H1 (cell line): ENCODE measurements at regions not wholly inside any gene's neighbourhood (a gene's known extent, or its start where the extent isn't known, plus 50 kb on each side); places are given as distances from the start of the nearest gene placed in this dataset.
A peak's percentile ranks its signal among the peaks of the same experiment; 100 is the strongest.

ENCODE experiments used
- CTCF ChIA-PET: fragments of 300-600 bp; sonication (Branson Sonifier 250); formaldehyde crosslinking; loops from one replicate; lab custom pipeline; 2021; ENCODE audit not compliant: partially characterized antibody; lab: Charles Lee
- POLR2A ChIA-PET: fragments of 300-600 bp; sonication (Branson Sonifier 250); formaldehyde crosslinking; loops from one replicate; lab custom pipeline; 2021; ENCODE audit warnings: inconsistent platforms; ENCODE audit not compliant: partially characterized antibody; lab: Charles Lee
- DNase-seq, 2 experiments: peaks; one replicate each; pipeline versions ENCODE4 v3.0.0 to v3.0.0-alpha.2; 2010 to 2022; ENCODE audit warnings: low spot score in 2 of 2, low read depth in 1 of 2, mixed read lengths in 1 of 2
- FAIRE-seq: peaks from 2 replicates; lab custom pipeline; 2011; peaks lifted over from hg19 to GRCh38; lab: Jason Lieb, UNC
- H2AFZ ChIP-seq: 2 replicates; pipeline ENCODE4 v1.8.1; 2012; ENCODE audit warnings: low read length, inconsistent platforms
- H2AK5ac ChIP-seq: 2 replicates; pipeline ENCODE4 v1.6.1; 2013; ENCODE audit warnings: low read depth, low read length
- H2BK120ac ChIP-seq: replicated peaks from 2 replicates; pipeline ENCODE3; 2013; ENCODE audit warnings: low read depth, low read length, inconsistent platforms
- H2BK12ac ChIP-seq: 2 replicates; pipeline ENCODE4 v1.6.1; 2013; ENCODE audit warnings: low read depth, low read length
- H2BK15ac ChIP-seq: 2 replicates; pipeline ENCODE4 v1.6.1; 2013; ENCODE audit warnings: low read length
- H2BK20ac ChIP-seq: 2 replicates; pipeline ENCODE4 v1.6.1; 2013; ENCODE audit warnings: low read length
- H2BK5ac ChIP-seq: 2 replicates; pipeline ENCODE4 v1.6.1; 2013; ENCODE audit warnings: low read depth, low read length
- H3K14ac ChIP-seq: 2 replicates; pipeline ENCODE4 v1.6.1; 2013; ENCODE audit warnings: inconsistent platforms; ENCODE audit not compliant: insufficient read length
- H3K18ac ChIP-seq: 2 replicates; pipeline ENCODE4 v1.6.1; 2013; ENCODE audit warnings: low read length; ENCODE audit errors: extremely low read depth
- H3K23ac ChIP-seq: 2 replicates; pipeline ENCODE4 v1.6.1; 2013; ENCODE audit warnings: inconsistent platforms; ENCODE audit not compliant: insufficient read length
- H3K23me2 ChIP-seq: 2 replicates; pipeline ENCODE4 v1.6.1; 2013; ENCODE audit warnings: low read depth, low read length
- H3K27ac ChIP-seq: 2 replicates; pipeline ENCODE4 v1.6.1; 2011; ENCODE audit warnings: low read depth, low read length, inconsistent platforms
- H3K27me3 ChIP-seq, 4 experiments: replicated peaks in 1 of 4; 1 replicate in 1 of 4; 2 replicates in 3 of 4; pipeline versions ENCODE4 v1.6.1 to v1.8.1; 2011 to 2013; ENCODE audit warnings: low read length in 3 of 4, mild to moderate bottlenecking in 3 of 4, inconsistent platforms in 2 of 4, mixed read lengths in 2 of 4, moderate library complexity in 1 of 4; ENCODE audit not compliant: control insufficient read depth in 3 of 4, insufficient read depth in 3 of 4; ENCODE audit errors: extremely low read depth in 1 of 4
- H3K36me3 ChIP-seq, 4 experiments: 2 replicates each; pipeline versions ENCODE4 v1.6.1 to v1.8.1; 2011 to 2013; ENCODE audit warnings: mild to moderate bottlenecking in 4 of 4, low read length in 3 of 4, moderate library complexity in 2 of 4, control low read depth in 1 of 4, inconsistent platforms in 1 of 4; ENCODE audit not compliant: insufficient read depth in 4 of 4, control insufficient read depth in 2 of 4
- H3K4ac ChIP-seq: replicated peaks from 2 replicates; pipeline ENCODE3; 2013; ENCODE audit warnings: low read length, low read depth, mixed read lengths, inconsistent platforms; ENCODE audit not compliant: insufficient read length
- H3K4me1 ChIP-seq, 4 experiments: replicated peaks in 1 of 4; 1 replicate in 1 of 4; 2 replicates in 3 of 4; pipeline versions ENCODE4 v1.6.1 to v1.8.1; 2011 to 2013; ENCODE audit warnings: low read length in 3 of 4, inconsistent platforms in 2 of 4, mixed read lengths in 1 of 4; ENCODE audit not compliant: insufficient read depth in 4 of 4, control insufficient read depth in 3 of 4
- H3K4me2 ChIP-seq, 2 experiments: 2 replicates each; pipeline versions ENCODE4 v1.6.1 to v1.8.1; 2011 to 2013; ENCODE audit warnings: low read depth in 2 of 2, low read length in 2 of 2, control low read depth in 1 of 2, inconsistent platforms in 1 of 2, mild to moderate bottlenecking in 1 of 2; ENCODE audit not compliant: insufficient read depth in 1 of 2
- H3K4me3 ChIP-seq, 4 experiments: fragments of 200-600, 300-600 bp in 1 of 4; sonication (generic), shearing (Covaris generic), sonication (Bioruptor Twin) in 1 of 4; 2 replicates each; pipeline versions ENCODE4 v1.5.1 to v1.8.1; 2011 to 2016; ENCODE audit warnings: low read length in 4 of 4, low read depth in 3 of 4, control low read depth in 2 of 4, inconsistent platforms in 2 of 4, mild to moderate bottlenecking in 2 of 4, mixed read lengths in 1 of 4, moderate library complexity in 1 of 4; ENCODE audit not compliant: insufficient read depth in 2 of 4; ENCODE audit errors: extremely low read depth in 1 of 4
- H3K56ac ChIP-seq: replicated peaks from 2 replicates; pipeline ENCODE3; 2013; ENCODE audit warnings: low read depth, mild to moderate bottlenecking, mixed read lengths, low read length, inconsistent platforms; ENCODE audit not compliant: insufficient read length
- H3K79me1 ChIP-seq: 2 replicates; pipeline ENCODE4 v1.6.1; 2013; ENCODE audit warnings: low read depth, low read length, control low read depth
- H3K79me2 ChIP-seq, 2 experiments: 2 replicates each; pipeline versions ENCODE4 v1.6.1 to v1.8.1; 2012 to 2013; ENCODE audit warnings: low read length in 2 of 2, mild to moderate bottlenecking in 2 of 2, inconsistent platforms in 1 of 2; ENCODE audit not compliant: insufficient read depth in 2 of 2, control insufficient read depth in 1 of 2
- H3K9ac ChIP-seq, 4 experiments: replicated peaks in 1 of 4; 1 replicate in 1 of 4; 2 replicates in 3 of 4; pipeline versions ENCODE4 v1.6.1 to v1.8.1; 2011 to 2013; ENCODE audit warnings: low read depth in 3 of 4, low read length in 3 of 4, control low read depth in 2 of 4, mild to moderate bottlenecking in 2 of 4, moderate library complexity in 2 of 4, inconsistent platforms in 1 of 4; ENCODE audit errors: extremely low read depth in 1 of 4
- H3K9me3 ChIP-seq, 2 experiments: 2 replicates each; pipeline versions ENCODE4 v1.6.1 to v1.8.1; 2012 to 2013; ENCODE audit warnings: mild to moderate bottlenecking in 2 of 2, moderate library complexity in 2 of 2, control low read depth in 1 of 2, inconsistent platforms in 1 of 2, low read depth in 1 of 2, low read length in 1 of 2, mixed read lengths in 1 of 2; ENCODE audit not compliant: insufficient read depth in 2 of 2
- H4K20me1 ChIP-seq, 2 experiments: replicated peaks in 1 of 2; 2 replicates each; pipeline versions ENCODE3 to v1.8.1; 2011 to 2013; ENCODE audit warnings: inconsistent platforms in 2 of 2, low read length in 2 of 2, mild to moderate bottlenecking in 1 of 2; ENCODE audit not compliant: insufficient read depth in 2 of 2, control insufficient read depth in 1 of 2
- H4K5ac ChIP-seq: 2 replicates; pipeline ENCODE4 v1.6.1; 2013; ENCODE audit warnings: low read length, low read depth, mixed read lengths, inconsistent platforms; ENCODE audit not compliant: insufficient read length
- H4K8ac ChIP-seq: 2 replicates; pipeline ENCODE4 v1.8.0; 2013; ENCODE audit warnings: mild to moderate bottlenecking, moderate library complexity, low read length, inconsistent platforms; ENCODE audit not compliant: insufficient read depth; ENCODE audit errors: extremely low read depth
- H4K91ac ChIP-seq: replicated peaks from 2 replicates; pipeline ENCODE3; 2013; ENCODE audit warnings: low read length, mixed read lengths, inconsistent platforms; ENCODE audit not compliant: insufficient read length
- HDAC6 ChIP-seq: IDR thresholded peaks from one replicate; pipeline ENCODE4 v1.7.1; 2012; ENCODE audit warnings: low read depth, mild to moderate bottlenecking, inconsistent platforms, low read length, moderate library complexity
- KDM1A ChIP-seq: fragments of 200-600, 300-600 bp; sonication (generic); IDR thresholded peaks from 2 replicates; pipeline ENCODE4 v1.7.1; 2016; ENCODE audit warnings: mild to moderate bottlenecking, low read length, borderline replicate concordance
- MAX ChIP-seq: IDR thresholded peaks from 2 replicates; pipeline ENCODE4 v1.6.1; 2012; ENCODE audit warnings: inconsistent platforms
- RNF2 ChIP-seq: fragments of 200-900, 300-1000 bp; sonication (generic); IDR thresholded peaks from 2 replicates; pipeline ENCODE4 v1.7.1; 2016; ENCODE audit warnings: borderline replicate concordance, low read depth, mild to moderate bottlenecking, antibody characterized with exemption, low read length; ENCODE audit not compliant: poor library complexity, severe bottlenecking; ENCODE audit errors: missing control alignments
- SUZ12 ChIP-seq: fragments of 200-600 bp; sonication (generic); IDR thresholded peaks from 2 replicates; pipeline ENCODE4 v1.6.1; 2012; ENCODE audit warnings: mild to moderate bottlenecking, inconsistent platforms, low read length, moderate library complexity, mixed read lengths
- WGBS, 2 experiments: shearing (Covaris generic) in 1 of 2; methylation state at CpG; one replicate each; pipeline versions ENCODE4 v1.1.6 to v1.1.7; 2013 to 2015; ENCODE audit warnings: low lambda C conversion rate in 2 of 2, mixed read lengths in 2 of 2, inconsistent platforms in 1 of 2, low coverage in 1 of 2, missing lambda C conversion rate in 1 of 2; ENCODE audit not compliant: insufficient replicate concordance in 2 of 2, insufficient coverage in 1 of 2, insufficient read length in 1 of 2; ENCODE audit errors: extremely low coverage in 1 of 2, missing lambda C conversion rate in 1 of 2; 5-methylcytosine and 5-hydroxymethylcytosine counted together

GRCh38 chr12:87107270-87107669 is 851.1 kb upstream of the MGAT4C start:
- Histone ChIP-seq H3K4me2 (peak overlapping the region; percentile 24 to 55; a peak in 3 of 4 replicates), H3K4me1 (peaks cover 0 to 7% (median 1%) of the 10 kb centered on the region in 4 experiments; a peak in 2 of 7 replicates), H3K9me3 (no peaks in the 10 kb centered on the region), H3K27me3 (no peaks in the 10 kb centered on the region), H4K8ac (no peak overlapping the region), H3K27ac (no peak overlapping the region), H2BK15ac (no peak overlapping the region), H2BK20ac (no peak overlapping the region), H3K23ac (no peak overlapping the region), H4K20me1 (no peaks in the 10 kb centered on the region), H3K23me2 (no peaks in the 10 kb centered on the region), H3K9ac (no peak overlapping the region), H4K5ac (no peak overlapping the region), H3K56ac (no peak overlapping the region), H2BK12ac (no peak overlapping the region), H2BK5ac (no peak overlapping the region), H2BK120ac (no peak overlapping the region), H2AK5ac (no peak overlapping the region), H3K14ac (no peak overlapping the region), H3K4me3 (peak overlapping the region in 1 of 4 experiments; percentile 8; a peak in 1 of 8 replicates), H3K79me1 (no peaks in the 10 kb centered on the region), H3K79me2 (no peaks in the 10 kb centered on the region), H3K4ac (no peak overlapping the region), H3K36me3 (no peaks in the 10 kb centered on the region), H3K18ac (no peak overlapping the region), H4K91ac (no peak overlapping the region), H2AFZ (no peak overlapping the region)
- POLR2A ChIA-PET = interaction anchor here (0.6 kb wide), 1 partner anchor 332 kb away, joined by 3 read pairs; no protein-coding TSS in a partner anchor
- FAIRE-seq (no peak), DNase-seq (peak in 1 of 2 experiments; percentile 1)
- CTCF ChIA-PET = no interaction called here
- WGBS, 2 experiments = 58% methylated on average over 3 of the region's 3 CpGs; no CpG with 5 or more reads in 1 of the 2 experiments
- TF ChIP-seq SUZ12 (no peak), KDM1A (no peak), HDAC6 (no peak), RNF2 (no peak), MAX (no peak)
